Loucy (cell line): ENCODE measurements at regions not wholly inside any gene's neighbourhood (a gene's known extent, or its start where the extent isn't known, plus 50 kb on each side); places are given as distances from the start of the nearest gene placed in this dataset.

Experiments used
- EZH2phosphoT487 ChIP-seq: fragments of 200-600 bp; IDR thresholded peaks from 2 replicates; pipeline ENCODE4 v1.6.1; 2018; ENCODE audit warnings: antibody characterized with exemption, mild to moderate bottlenecking, moderate library complexity, borderline replicate concordance
- TF ChIP-seq, protein P1 (sequence below): fragments of 200-600 bp; sonication (generic); conservative IDR thresholded peaks from 2 replicates; pipeline ENCODE4 v1.5.1; 2014; ENCODE audit warnings: mild to moderate bottlenecking, antibody characterized with exemption, low read length

- TF ChIP-seq, protein P1, sequence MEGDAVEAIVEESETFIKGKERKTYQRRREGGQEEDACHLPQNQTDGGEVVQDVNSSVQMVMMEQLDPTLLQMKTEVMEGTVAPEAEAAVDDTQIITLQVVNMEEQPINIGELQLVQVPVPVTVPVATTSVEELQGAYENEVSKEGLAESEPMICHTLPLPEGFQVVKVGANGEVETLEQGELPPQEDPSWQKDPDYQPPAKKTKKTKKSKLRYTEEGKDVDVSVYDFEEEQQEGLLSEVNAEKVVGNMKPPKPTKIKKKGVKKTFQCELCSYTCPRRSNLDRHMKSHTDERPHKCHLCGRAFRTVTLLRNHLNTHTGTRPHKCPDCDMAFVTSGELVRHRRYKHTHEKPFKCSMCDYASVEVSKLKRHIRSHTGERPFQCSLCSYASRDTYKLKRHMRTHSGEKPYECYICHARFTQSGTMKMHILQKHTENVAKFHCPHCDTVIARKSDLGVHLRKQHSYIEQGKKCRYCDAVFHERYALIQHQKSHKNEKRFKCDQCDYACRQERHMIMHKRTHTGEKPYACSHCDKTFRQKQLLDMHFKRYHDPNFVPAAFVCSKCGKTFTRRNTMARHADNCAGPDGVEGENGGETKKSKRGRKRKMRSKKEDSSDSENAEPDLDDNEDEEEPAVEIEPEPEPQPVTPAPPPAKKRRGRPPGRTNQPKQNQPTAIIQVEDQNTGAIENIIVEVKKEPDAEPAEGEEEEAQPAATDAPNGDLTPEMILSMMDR: no peak
- TF ChIP-seq EZH2phosphoT487: no peak
Observed at GRCh38 chr18:40163254-40163653, 1791.8 kb upstream of the PIK3C3 start.
